ENCODE measurements at regions not wholly inside any gene's neighbourhood (a gene's known extent, or its start where the extent isn't known, plus 50 kb on each side); places are given as distances from the start of the nearest gene placed in this dataset.

DNA sequence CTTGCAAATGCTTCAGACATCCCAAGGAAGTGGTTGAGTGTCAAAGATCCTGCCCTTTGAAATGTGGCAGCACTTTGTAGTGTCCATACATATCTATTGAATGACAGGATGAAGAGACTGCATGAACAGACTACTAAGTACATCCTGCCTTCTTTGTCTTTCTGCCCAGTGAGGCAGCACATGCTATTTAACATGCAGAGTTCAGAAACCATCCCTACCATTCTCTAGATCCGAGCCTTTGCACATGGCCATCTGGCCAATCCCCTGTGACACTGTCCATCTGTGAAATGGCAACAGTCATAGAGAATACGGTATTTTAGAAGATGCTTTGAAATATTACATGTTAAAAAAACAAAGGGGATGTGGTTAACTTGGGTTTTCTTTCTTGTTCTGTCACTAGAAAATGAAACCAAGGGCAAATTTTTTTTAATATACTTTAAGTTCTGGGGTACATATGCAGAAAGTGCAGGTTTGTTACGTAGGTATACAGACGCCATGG, 519.6 kb downstream of the NTRK3 start:
- Histone ChIP-seq H3K9me3 (ENCODE audit: insufficient read depth in 2 of 2, low read depth in 1 of 2, low read length in 1 of 2) (no peaks in the 10 kb centered on the region), H3K4me2 (ENCODE audit: insufficient read depth in 1 of 2, low read depth in 2 of 2, low read length in 2 of 2) (no peak overlapping the region)
- DNase-seq (ENCODE audit: low read depth in 1 of 2, low spot score in 2 of 2) = no peak

More for the DNA sequence above, 519.6 kb downstream of the NTRK3 start:
- Histone ChIP-seq H3K14ac (ENCODE audit: insufficient read length) (no peak overlapping the region), H4K91ac (replicated peaks; ENCODE audit: insufficient read length, low read length) (no peak overlapping the region), H3K18ac (ENCODE audit: extremely low read depth, low read length) (no peak overlapping the region), H2AK5ac (ENCODE audit: low read depth, low read length) (no peak overlapping the region), H3K36me3 (ENCODE audit: control insufficient read depth in 2 of 4, insufficient read depth in 4 of 4, low read length in 3 of 4) (no peaks in the 10 kb centered on the region), H3K4me1 (replicated peaks in 1 of 4; ENCODE audit: control insufficient read depth in 3 of 4, insufficient read depth in 4 of 4, low read length in 3 of 4) (no peaks in the 10 kb centered on the region; a peak in 1 of 7 replicates), H3K27ac (ENCODE audit: low read depth, low read length) (no peak overlapping the region), H2BK20ac (ENCODE audit: low read length) (no peak overlapping the region), H4K20me1 (replicated peaks in 1 of 2; ENCODE audit: control insufficient read depth in 1 of 2, insufficient read depth in 2 of 2, low read length in 2 of 2) (no peaks in the 10 kb centered on the region), H2AFZ (ENCODE audit: low read length) (no peak overlapping the region), H2BK5ac (ENCODE audit: low read depth, low read length) (no peak overlapping the region), H3K79me2 (ENCODE audit: control insufficient read depth in 1 of 2, insufficient read depth in 2 of 2, low read length in 2 of 2) (no peaks in the 10 kb centered on the region), H3K23ac (ENCODE audit: insufficient read length) (no peak overlapping the region), H2BK12ac (ENCODE audit: low read depth, low read length) (no peak overlapping the region), H3K9ac (replicated peaks in 1 of 4; ENCODE audit: extremely low read depth in 1 of 4, low read depth in 3 of 4, low read length in 3 of 4) (no peak overlapping the region), H4K8ac (ENCODE audit: extremely low read depth, insufficient read depth, low read length) (no peak overlapping the region), H3K4me3 (ENCODE audit: extremely low read depth in 1 of 4, insufficient read depth in 2 of 4, low read depth in 3 of 4, low read length in 4 of 4) (no peak overlapping the region), H2BK15ac (ENCODE audit: low read length) (no peak overlapping the region), H3K56ac (replicated peaks; ENCODE audit: insufficient read length, low read depth, low read length) (no peak overlapping the region), H3K4ac (replicated peaks; ENCODE audit: insufficient read length, low read depth, low read length) (no peak overlapping the region), H3K79me1 (ENCODE audit: low read depth, low read length) (no peaks in the 10 kb centered on the region), H2BK120ac (replicated peaks; ENCODE audit: low read depth, low read length) (no peak overlapping the region), H3K23me2 (ENCODE audit: low read depth, low read length) (no peaks in the 10 kb centered on the region), H3K27me3 (replicated peaks in 1 of 4; ENCODE audit: control insufficient read depth in 3 of 4, extremely low read depth in 1 of 4, insufficient read depth in 3 of 4, low read length in 3 of 4) (no peaks in the 10 kb centered on the region), H4K5ac (ENCODE audit: insufficient read length, low read depth, low read length) (no peak overlapping the region)
- TF ChIP-seq TEAD4 (IDR thresholded peaks at IDR 0.05; ENCODE audit: low read depth, low read length) (no peak), EZH2 (IDR thresholded peaks at IDR 0.05; ENCODE audit: low read depth, low read length, severe bottlenecking) (no peak)
- FAIRE-seq = no peak
- ChIA-PET CTCF (ENCODE audit: partially characterized antibody) (interaction anchor here (0.7 kb wide), 1 partner anchor 64 kb away, joined by 3 read pairs; no protein-coding TSS in a partner anchor), POLR2A (ENCODE audit: partially characterized antibody) (no interaction called here)
- WGBS, 2 experiments (ENCODE audit: extremely low coverage in 1 of 2, insufficient coverage in 1 of 2, insufficient read length in 1 of 2, insufficient replicate concordance in 2 of 2, low coverage in 1 of 2, low lambda C conversion rate in 2 of 2, missing lambda C conversion rate in 1 of 2) = 90% methylated on average over 4 of the region's 4 CpGs; no CpG with 5 or more reads in 1 of the 2 experiments
